Ascending aorta (tissue), 2 donors: ENCODE measurements at regions not wholly inside any gene's neighbourhood (a gene's known extent, or its start where the extent isn't known, plus 50 kb on each side); places are given as distances from the start of the nearest gene placed in this dataset.

ENCODE experiments used
- DNase-seq, 2 donors: peaks; one replicate each; pipeline ENCODE4 v3.0.0-alpha.2; 2019; ENCODE audit warnings: low spot score in 2 of 2
- H3K27ac ChIP-seq, 2 donors: fragments of 200-600 bp; sonication (generic); one replicate each; pipeline ENCODE4 v1.5.1; 2016 to 2017; ENCODE audit warnings: mild to moderate bottlenecking in 1 of 2
- H3K27me3 ChIP-seq: fragments of 200-600 bp; sonication (generic); one replicate; pipeline ENCODE4 v1.5.1; 2017
- H3K36me3 ChIP-seq, 2 donors: fragments of 200-600 bp; sonication (generic); one replicate each; pipeline ENCODE4 v1.5.1; 2016
- H3K4me1 ChIP-seq, 2 donors: fragments of 200-600 bp; sonication (generic); one replicate each; pipeline ENCODE4 v1.5.1; 2016 to 2017; ENCODE audit warnings: mild to moderate bottlenecking in 1 of 2
- H3K4me3 ChIP-seq, 2 donors: fragments of 200-600 bp; sonication (generic); one replicate each; pipeline ENCODE4 v1.5.1; 2016 to 2017; ENCODE audit warnings: mild to moderate bottlenecking in 1 of 2
- H3K9me3 ChIP-seq, 2 donors: fragments of 200-600 bp; sonication (generic); one replicate each; pipeline ENCODE4 v1.5.1; 2016
- CTCF ChIP-seq, 3 experiments: fragments of 200-600 bp in 2 of 3; fragments of 450-650 bp in 1 of 3; sonication (generic) in 2 of 3; IDR thresholded peaks; one replicate each; pipeline ENCODE4 v1.5.1; 2016 to 2019; ENCODE audit warnings: antibody characterized with exemption in 3 of 3, mild to moderate bottlenecking in 1 of 3, moderate library complexity in 1 of 3
- intact Hi-C: fragments of 100-400 bp; cut with DNase I; formaldehyde crosslinking; loops from one replicate; pipeline ENCODE4 v1.15.1; 2023

GRCh38 chr1:189500778-189501177 is 976.9 kb downstream of the BRINP3 start:
- no peaks in the 10 kb centered on the region for H3K9me3 ChIP-seq
- no peaks in the 10 kb centered on the region for H3K27me3 ChIP-seq
- DNase-seq, result no peak
- H3K36me3 ChIP-seq, result no peaks in the 10 kb centered on the region
- no peak for TF ChIP-seq CTCF (IDR thresholded peaks at IDR 0.05)
- no peak overlapping the region for H3K4me3 ChIP-seq
- H3K27ac ChIP-seq, result no peak overlapping the region
- H3K4me1 ChIP-seq, result no peaks in the 10 kb centered on the region
- intact Hi-C loops, result no loop called here

- intact Hi-C loops, result no loop called here
- no peak for TF ChIP-seq CTCF (IDR thresholded peaks at IDR 0.05)
- Histone ChIP-seq H3K36me3 (no peaks in the 10 kb centered on the region), H3K9me3 (peaks cover 0 to 11% of the 10 kb centered on the region in 2 donors), H3K27ac (no peak overlapping the region), H3K4me3 (no peak overlapping the region), H3K27me3 (no peaks in the 10 kb centered on the region), H3K4me1 (no peaks in the 10 kb centered on the region)
- DNase-seq, result no peak
These were observed 966.8 kb downstream of the BRINP3 start for GRCh38 chr1:189510827-189511226.

GRCh38 chr1:189513091-189513490 is 964.6 kb downstream of the BRINP3 start:
- Histone ChIP-seq H3K9me3 (peaks cover 0 to 11% of the 10 kb centered on the region in 2 donors), H3K27ac (no peak overlapping the region), H3K27me3 (no peaks in the 10 kb centered on the region), H3K4me3 (no peak overlapping the region), H3K4me1 (no peaks in the 10 kb centered on the region), H3K36me3 (no peaks in the 10 kb centered on the region)
- DNase-seq, result no peak
- intact Hi-C loops, result no loop called here
- no peak for TF ChIP-seq CTCF (IDR thresholded peaks at IDR 0.05)

GRCh38 chr1:189522441-189522840 is 955.2 kb downstream of the BRINP3 start:
- Histone ChIP-seq H3K4me1 (no peaks in the 10 kb centered on the region), H3K27me3 (no peaks in the 10 kb centered on the region), H3K36me3 (no peaks in the 10 kb centered on the region), H3K27ac (no peak overlapping the region), H3K9me3 (no peaks in the 10 kb centered on the region), H3K4me3 (no peak overlapping the region)
- intact Hi-C loops, result no loop called here
- TF ChIP-seq CTCF (IDR thresholded peaks at IDR 0.05), result no peak
- no peak for DNase-seq

- Histone ChIP-seq H3K27ac (no peak overlapping the region), H3K4me1 (no peaks in the 10 kb centered on the region), H3K27me3 (no peaks in the 10 kb centered on the region), H3K4me3 (no peak overlapping the region), H3K36me3 (no peaks in the 10 kb centered on the region), H3K9me3 (no peaks in the 10 kb centered on the region)
- intact Hi-C loops, result no loop called here
- TF ChIP-seq CTCF (IDR thresholded peaks at IDR 0.05), result no peak
- no peak for DNase-seq
These were observed 953.2 kb downstream of the BRINP3 start for GRCh38 chr1:189524501-189524900.

- Histone ChIP-seq H3K36me3 (no peaks in the 10 kb centered on the region), H3K27me3 (no peaks in the 10 kb centered on the region), H3K4me3 (no peak overlapping the region), H3K9me3 (no peaks in the 10 kb centered on the region), H3K27ac (no peak overlapping the region), H3K4me1 (no peaks in the 10 kb centered on the region)
- intact Hi-C loops, result no loop called here
- DNase-seq, result no peak
- TF ChIP-seq CTCF (IDR thresholded peaks at IDR 0.05), result no peak
These were observed 947.5 kb downstream of the BRINP3 start for GRCh38 chr1:189530162-189530561.
